Heart right ventricle (tissue), 16 donors: ENCODE measurements at regions not wholly inside any gene's neighbourhood (a gene's known extent, or its start where the extent isn't known, plus 50 kb on each side); places are given as distances from the start of the nearest gene placed in this dataset.

Experiments used
- ATAC-seq, 8 donors: fragments of 200-7000 bp; cut with Tn5 transposase; one replicate each; pipeline ENCODE4 v1.9.1; 2020; ENCODE audit warnings: mild to moderate bottlenecking in 8 of 8, moderate library complexity in 8 of 8, moderate number of reproducible peaks in 1 of 8
- DNase-seq, 2 donors: peaks; one replicate each; pipeline ENCODE4 v3.0.0-alpha.2; 2020
- H3K27ac ChIP-seq, 10 donors: fragments of 200-600 bp; sonication (generic) in 2 of 10; one replicate each; pipeline versions ENCODE4 v1.5.0 to v1.8.0; 2020 to 2022; ENCODE audit warnings: mild to moderate bottlenecking in 3 of 10
- H3K27me3 ChIP-seq, 7 donors: fragments of 200-600 bp; one replicate each; pipeline ENCODE4 v1.8.0; 2021 to 2022; ENCODE audit warnings: mild to moderate bottlenecking in 2 of 7
- H3K36me3 ChIP-seq, 9 donors: fragments of 200-600 bp; sonication (generic) in 1 of 9; one replicate each; pipeline versions ENCODE4 v1.5.0 to v1.8.0; 2020 to 2022; ENCODE audit warnings: mild to moderate bottlenecking in 2 of 9
- H3K4me1 ChIP-seq, 9 donors: fragments of 200-600 bp; sonication (generic) in 1 of 9; one replicate each; pipeline versions ENCODE4 v1.5.0 to v1.8.0; 2020 to 2022; ENCODE audit warnings: mild to moderate bottlenecking in 4 of 9
- H3K4me3 ChIP-seq, 10 donors: fragments of 200-600 bp; sonication (generic) in 2 of 10; one replicate each; pipeline versions ENCODE4 v1.5.0 to v1.8.0; 2020 to 2022; ENCODE audit warnings: mild to moderate bottlenecking in 7 of 10, moderate library complexity in 2 of 10
- H3K9me3 ChIP-seq, 11 donors: fragments of 200-600 bp in 10 of 11; sonication (generic) in 2 of 11; one replicate each; pipeline versions ENCODE4 v1.5.0 to v1.8.0; 2013 to 2022; ENCODE audit warnings: mild to moderate bottlenecking in 2 of 11, control low read depth in 1 of 11, moderate library complexity in 1 of 11
- CTCF ChIP-seq, 9 donors: fragments of 200-600 bp; sonication (generic) in 2 of 9; IDR thresholded peaks; one replicate each; pipeline versions ENCODE4 v1.5.0 to v1.8.0; 2021 to 2022; ENCODE audit warnings: antibody characterized with exemption in 9 of 9, mild to moderate bottlenecking in 5 of 9, moderate library complexity in 1 of 9
- WGBS, 2 donors: extraction: QIAGEN DNeasy Blood & Tissue Kit; methylation state at CpG; one replicate each; pipeline ENCODE4 v1.1.7; 2013; ENCODE audit warnings: inconsistent platforms in 1 of 2; 5-methylcytosine and 5-hydroxymethylcytosine counted together
- intact Hi-C, 10 donors: fragments of 100-400 bp; cut with DNase I; formaldehyde crosslinking; loops; one replicate each; pipeline versions ENCODE4 v1.11.1 to v1.14.2; 2022
- donor health status: Arrhythmogenic right ventricular cardiomyopathy.
- donor health status: ischemic (EF 13 %, LVEDD 7.1; RV severe dilation, severe dysfunction).
- donor health status: healthy with polysubstance abuse.
- donor health status: DM: no; HTN: yes; CAD: no.
- donor health status: DM: no; HTN: no; CAD: no.
- donor health status: ischemic (EF 25% LVEDD 6.9; RV normal size, moderate dysfunction).
- donor health status: ischemic (EF 25% LVEDD 5.7; RV mildly dilated, moderate dysfunction).
- donor health status: healthy.
- donor health status: DM: yes; HTN: yes; CAD: no.
- donor health status: Ischemic cardiomyopathy.
- donor health status: ischemic (EF 35%, LVEDD 5.7; RV mildly dilated, moderate dysfunction).
- donor health status: nonischemic (EF 11% LVEDD 7.7; RV severe dilation, severe dysfunction).
- donor health status: DM: yes; HTN: yes; CAD: no.
- donor health status: PGD.
- donor health status: ischemic (EF 29% LVEDD 5.4; RV normal size, mild dysfunction).
- donor health status: nonischemic (EF 23%, LVEDD 6.1; RV moderate dilation, normal function).

GRCh38 chr12:67534046-67534445 is 114.5 kb upstream of the DYRK2 start:
- H3K9me3 ChIP-seq: no peaks in the 10 kb centered on the region
- TF ChIP-seq CTCF (IDR thresholded peaks at IDR 0.05): no peak
- intact Hi-C loops: no loop called here
- H3K27me3 ChIP-seq: no peaks in the 10 kb centered on the region
- peak overlapping the region in 4 of 10 donors; percentile 19 to 69 (median 46) for H3K27ac ChIP-seq
- H3K4me3 ChIP-seq: no peak overlapping the region
- ATAC-seq (no peak), DNase-seq (no peak)
- H3K36me3 ChIP-seq: no peaks in the 10 kb centered on the region
- WGBS, 2 donors: 73 to 92% methylated on average over 3 of the region's 3 CpGs
- H3K4me1 ChIP-seq: peaks cover 0 to 11% (median 0%) of the 10 kb centered on the region in 9 donors

GRCh38 chr12:67534681-67535080 is 113.9 kb upstream of the DYRK2 start:
- DNase-seq: peak in 1 of 2 donors; percentile 7
- Histone ChIP-seq H3K9me3 (no peaks in the 10 kb centered on the region), H3K27me3 (no peaks in the 10 kb centered on the region), H3K27ac (peak overlapping the region in 3 of 10 donors; percentile 19 to 69 (median 45)), H3K36me3 (no peaks in the 10 kb centered on the region), H3K4me1 (peaks cover 0 to 11% (median 0%) of the 10 kb centered on the region in 9 donors), H3K4me3 (no peak overlapping the region)
- 65 to 69% methylated on average over 4 of the region's 4 CpGs for WGBS, 2 donors
- ATAC-seq: peak in 5 of 8 donors; percentile 58 to 86 (median 70)
- intact Hi-C loops: no loop called here
- no peak for TF ChIP-seq CTCF (IDR thresholded peaks at IDR 0.05)

- no peaks in the 10 kb centered on the region for H3K9me3 ChIP-seq
- intact Hi-C loops: no loop called here
- DNase-seq: no peak
- no peaks in the 10 kb centered on the region for H3K36me3 ChIP-seq
- H3K27ac ChIP-seq: no peak overlapping the region
- WGBS, 2 donors: 77 to 78% methylated on average over 6 of the region's 6 CpGs
- peaks cover 0 to 11% (median 0%) of the 10 kb centered on the region in 9 donors for H3K4me1 ChIP-seq
- ATAC-seq: no peak
- H3K27me3 ChIP-seq: no peaks in the 10 kb centered on the region
- TF ChIP-seq CTCF (IDR thresholded peaks at IDR 0.05): no peak
- H3K4me3 ChIP-seq: no peak overlapping the region
Measured at GRCh38 chr12:67535176-67535575, 113.4 kb upstream of the DYRK2 start.

- WGBS, 2 donors: 71 to 86% methylated on average over 5 of the region's 5 CpGs
- intact Hi-C loops: no loop called here
- DNase-seq (no peak), ATAC-seq (no peak)
- Histone ChIP-seq H3K4me3 (no peak overlapping the region), H3K36me3 (no peaks in the 10 kb centered on the region), H3K9me3 (no peaks in the 10 kb centered on the region), H3K27me3 (no peaks in the 10 kb centered on the region), H3K4me1 (peaks cover 0 to 11% (median 0%) of the 10 kb centered on the region in 9 donors), H3K27ac (no peak overlapping the region)
- TF ChIP-seq CTCF (IDR thresholded peaks at IDR 0.05): no peak
Measured at GRCh38 chr12:67535971-67536370, 112.6 kb upstream of the DYRK2 start.
